OCI-LY3 (cell line): ENCODE measurements at regions not wholly inside any gene's neighbourhood (a gene's known extent, or its start where the extent isn't known, plus 50 kb on each side); places are given as distances from the start of the nearest gene placed in this dataset.
"Not testable (repeated sequence)": the region's sequence is repeated elsewhere in the genome, so short reads cannot be mapped to it uniquely, and the experiment has no call there.

ENCODE experiments used
- H2AFZ ChIP-seq: fragments of 200-600, 300-600 bp; shearing (Covaris generic); 2 replicates; pipeline ENCODE4 v1.6.0; 2014; ENCODE audit warnings: antibody characterized with exemption, low read depth, low read length
- H3K27ac ChIP-seq: fragments of 200-600, 300-600 bp; sonication (generic); 2 replicates; pipeline ENCODE4 v1.5.1; 2014; ENCODE audit warnings: mild to moderate bottlenecking, low read length, moderate library complexity, mixed read lengths
- H3K27me3 ChIP-seq: fragments of 200-600, 300-600 bp; sonication (generic); 2 replicates; pipeline ENCODE4 v1.6.1; 2014; ENCODE audit warnings: low read depth, low read length, mixed read lengths
- H3K36me3 ChIP-seq: fragments of 200-600, 300-600 bp; sonication (generic); replicated peaks from 2 replicates; pipeline ENCODE3; 2014; ENCODE audit warnings: low read depth, low read length, mixed read lengths
- H3K4me1 ChIP-seq: fragments of 300-600, 200-600 bp; sonication (generic); 2 replicates; pipeline ENCODE4 v1.6.1; 2014; ENCODE audit warnings: low read length, mixed read lengths
- H3K4me2 ChIP-seq: fragments of 200-600, 300-600 bp; sonication (generic); 2 replicates; pipeline ENCODE4 v1.6.1; 2014; ENCODE audit warnings: low read length, mixed read lengths
- H3K4me3 ChIP-seq: fragments of 300-600, 200-600 bp; sonication (generic); 2 replicates; pipeline ENCODE4 v1.5.1; 2014; ENCODE audit warnings: antibody characterized with exemption, mild to moderate bottlenecking, low read length, moderate library complexity
- H3K79me2 ChIP-seq: fragments of 300-600, 200-600 bp; shearing (Covaris generic); 2 replicates; pipeline ENCODE4 v1.6.1; 2014; ENCODE audit warnings: mild to moderate bottlenecking, low read length, mixed read lengths
- H3K9ac ChIP-seq: fragments of 300-600, 200-600 bp; shearing (Covaris generic); 2 replicates; pipeline ENCODE4 v1.6.0; 2014; ENCODE audit warnings: mild to moderate bottlenecking, low read length, moderate library complexity
- H3K9me3 ChIP-seq: fragments of 200-600, 300-600 bp; shearing (Covaris generic); 2 replicates; pipeline ENCODE4 v1.6.1; 2014; ENCODE audit warnings: low read length, mixed read lengths; ENCODE audit not compliant: insufficient read depth
- H4K20me1 ChIP-seq: fragments of 200-600, 300-600 bp; sonication (generic); 2 replicates; pipeline ENCODE4 v1.6.1; 2016; ENCODE audit warnings: low read length, mixed read lengths; ENCODE audit not compliant: insufficient read depth
- EZH2phosphoT487 ChIP-seq: fragments of 200-600 bp; shearing (Covaris generic); IDR thresholded peaks from 2 replicates; pipeline ENCODE4 v1.6.1; 2018; ENCODE audit warnings: antibody characterized with exemption, mixed run types, low read depth
- TF ChIP-seq, protein P1 (sequence below): fragments of 200-600, 300-600 bp; sonication (generic); IDR thresholded peaks from 2 replicates; pipeline ENCODE4 v1.5.1; 2014; ENCODE audit warnings: antibody characterized with exemption, low read length, low read depth

DNA sequence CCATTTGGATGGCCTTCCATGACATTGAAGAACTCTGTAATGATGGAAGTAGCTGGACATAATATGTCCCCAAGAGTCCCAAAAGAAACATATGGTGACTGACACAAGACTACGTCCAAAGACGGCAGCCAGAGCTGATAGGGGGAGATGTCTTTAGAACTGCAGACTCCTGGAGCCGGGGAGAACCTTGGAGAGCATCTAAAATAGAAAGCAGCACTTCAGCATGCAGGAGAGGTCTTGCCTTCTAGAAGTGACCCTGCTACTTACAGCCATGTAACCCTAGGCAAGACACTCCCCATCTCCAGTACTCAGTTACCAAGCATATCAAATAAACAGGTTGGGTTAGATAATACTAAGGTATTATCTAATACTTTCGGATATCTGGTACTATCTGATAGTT lies 143.8 kb upstream of the BCL6 start:
- TF ChIP-seq, protein P1, sequence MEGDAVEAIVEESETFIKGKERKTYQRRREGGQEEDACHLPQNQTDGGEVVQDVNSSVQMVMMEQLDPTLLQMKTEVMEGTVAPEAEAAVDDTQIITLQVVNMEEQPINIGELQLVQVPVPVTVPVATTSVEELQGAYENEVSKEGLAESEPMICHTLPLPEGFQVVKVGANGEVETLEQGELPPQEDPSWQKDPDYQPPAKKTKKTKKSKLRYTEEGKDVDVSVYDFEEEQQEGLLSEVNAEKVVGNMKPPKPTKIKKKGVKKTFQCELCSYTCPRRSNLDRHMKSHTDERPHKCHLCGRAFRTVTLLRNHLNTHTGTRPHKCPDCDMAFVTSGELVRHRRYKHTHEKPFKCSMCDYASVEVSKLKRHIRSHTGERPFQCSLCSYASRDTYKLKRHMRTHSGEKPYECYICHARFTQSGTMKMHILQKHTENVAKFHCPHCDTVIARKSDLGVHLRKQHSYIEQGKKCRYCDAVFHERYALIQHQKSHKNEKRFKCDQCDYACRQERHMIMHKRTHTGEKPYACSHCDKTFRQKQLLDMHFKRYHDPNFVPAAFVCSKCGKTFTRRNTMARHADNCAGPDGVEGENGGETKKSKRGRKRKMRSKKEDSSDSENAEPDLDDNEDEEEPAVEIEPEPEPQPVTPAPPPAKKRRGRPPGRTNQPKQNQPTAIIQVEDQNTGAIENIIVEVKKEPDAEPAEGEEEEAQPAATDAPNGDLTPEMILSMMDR, result no peak
- no peak for TF ChIP-seq EZH2phosphoT487
- Histone ChIP-seq H3K36me3 (no peaks in the 10 kb centered on the region), H2AFZ (no peak overlapping the region), H3K9ac (no peak overlapping the region), H4K20me1 (no peaks in the 10 kb centered on the region), H3K4me3 (no peak overlapping the region), H3K4me2 (peak overlapping the region; percentile 61), H3K9me3 (no peaks in the 10 kb centered on the region), H3K27ac (no peak overlapping the region), H3K79me2 (no peaks in the 10 kb centered on the region), H3K27me3 (peaks cover 9% of the 10 kb centered on the region; the same call in 1 of the 2 replicates), H3K4me1 (peaks cover 9% of the 10 kb centered on the region)

DNA sequence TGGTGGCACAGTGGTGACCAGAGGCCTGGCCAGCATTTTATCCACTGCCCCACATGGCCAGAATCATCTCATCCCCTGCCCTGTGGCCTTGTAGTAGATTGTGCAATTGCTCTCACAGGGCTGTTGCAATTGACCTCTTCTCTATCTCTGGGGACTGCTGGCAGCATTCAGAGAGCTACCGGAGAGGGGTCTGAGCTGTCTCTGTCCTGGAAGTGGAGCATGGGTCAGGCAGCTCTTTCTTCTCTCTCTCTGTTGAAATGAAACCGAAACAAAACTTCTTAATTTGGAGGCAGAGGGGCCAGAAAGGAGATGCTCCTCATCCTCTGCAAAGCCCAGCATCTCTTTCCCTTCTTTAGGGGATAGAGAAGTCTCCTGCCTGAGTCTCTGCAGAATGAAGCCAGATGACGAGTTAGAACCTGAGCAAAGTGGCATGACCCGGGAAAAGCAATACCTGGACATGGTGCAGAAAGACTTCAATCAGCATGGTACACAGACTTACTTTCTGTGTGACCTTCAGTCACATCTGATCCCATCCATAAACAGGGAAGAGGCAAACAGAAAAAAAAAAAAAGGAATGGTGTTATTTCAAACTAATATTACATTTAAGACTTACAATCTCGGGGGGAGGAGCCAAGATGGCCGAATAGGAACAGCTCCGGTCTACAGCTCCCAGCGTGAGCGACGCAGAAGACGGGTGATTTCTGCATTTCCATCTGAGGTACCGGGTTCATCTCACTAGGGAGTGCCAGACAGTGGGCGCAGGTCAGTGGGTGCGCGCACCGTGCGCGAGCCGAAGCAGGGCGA lies 144.5 kb upstream of the BCL6 start:
- no peaks in the 10 kb centered on the region for H3K9me3 ChIP-seq
- H3K27me3 ChIP-seq, result peaks cover 7% of the 10 kb centered on the region; the same call in 1 of the 2 replicates
- H3K4me1 ChIP-seq, result peaks cover 9% of the 10 kb centered on the region
- no peak overlapping the region for H3K9ac ChIP-seq
- no peaks in the 10 kb centered on the region for H3K79me2 ChIP-seq
- H3K4me2 ChIP-seq, result peak overlapping the region; percentile 61
- TF ChIP-seq EZH2phosphoT487, result no peak
- TF ChIP-seq, protein P1, result no peak
- peak overlapping the region; percentile 3; the same call in 1 of the 2 replicates for H3K4me3 ChIP-seq
- H4K20me1 ChIP-seq, result no peaks in the 10 kb centered on the region
- no peak overlapping the region for H2AFZ ChIP-seq
- no peak overlapping the region for H3K27ac ChIP-seq
- H3K36me3 ChIP-seq, result no peaks in the 10 kb centered on the region

GRCh38 chr3:187890405-187890752 lies 145.1 kb upstream of the BCL6 start:
- H2AFZ ChIP-seq, H3K27me3 ChIP-seq, H3K9ac ChIP-seq, H3K36me3 ChIP-seq, H3K79me2 ChIP-seq, H3K9me3 ChIP-seq, H4K20me1 ChIP-seq, H3K4me2 ChIP-seq, H3K4me1 ChIP-seq, H3K27ac ChIP-seq, H3K4me3 ChIP-seq: not testable (repeated sequence)

DNA sequence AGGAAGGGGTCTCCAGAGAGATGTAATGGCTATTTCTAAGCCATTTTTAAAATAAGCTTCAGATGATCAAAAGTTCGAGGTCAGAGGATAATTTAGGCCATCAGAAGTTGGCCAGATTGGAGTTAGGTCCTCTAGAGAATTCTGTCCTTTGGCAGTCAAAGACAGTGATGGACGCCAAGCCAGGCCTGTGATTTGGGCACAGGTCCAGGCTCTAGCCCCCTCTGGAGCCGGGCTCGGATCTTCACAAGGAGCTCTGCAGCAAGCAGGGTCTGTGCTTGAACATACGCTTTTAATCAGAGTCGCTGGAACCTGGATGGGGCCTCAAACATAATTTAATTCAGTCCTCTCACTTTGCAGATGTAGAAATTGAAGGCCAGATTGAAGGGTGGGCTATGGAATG lies 151.4 kb upstream of the BCL6 start:
- no peak overlapping the region for H3K4me3 ChIP-seq
- H3K9me3 ChIP-seq, result peaks cover 6% of the 10 kb centered on the region; the same call in 1 of the 2 replicates
- H2AFZ ChIP-seq, result no peak overlapping the region
- H3K4me1 ChIP-seq, result peaks cover 35% of the 10 kb centered on the region
- H3K79me2 ChIP-seq, result no peaks in the 10 kb centered on the region
- TF ChIP-seq, protein P1, result no peak
- no peak for TF ChIP-seq EZH2phosphoT487
- no peak overlapping the region for H3K27ac ChIP-seq
- no peaks in the 10 kb centered on the region for H3K36me3 ChIP-seq
- no peak overlapping the region for H3K4me2 ChIP-seq
- 0 out of 2 replicates have a peak, but pooled peaks cover 4% of the 10 kb centered on the region for H4K20me1 ChIP-seq
- H3K27me3 ChIP-seq, result peaks cover 39% of the 10 kb centered on the region
- no peak overlapping the region for H3K9ac ChIP-seq
